ENCODE measurements at regions not wholly inside any gene's neighbourhood (a gene's known extent, or its start where the extent isn't known, plus 50 kb on each side); places are given as distances from the start of the nearest gene placed in this dataset.

- intact Hi-C loops (cut with DNase I; ENCODE audit: low total_unique reads): no loop called here
- DNase-seq (ENCODE audit: low spot score in 2 of 2): no peak
- 86 to 95% methylated on average over 3 of the region's 3 CpGs for WGBS, 2 donors
- TF ChIP-seq POLR2A (IDR thresholded peaks at IDR 0.05): no peak
- TF ChIP-seq CTCF (IDR thresholded peaks at IDR 0.05): no peak
- H3K4me3 ChIP-seq (ENCODE audit: low read depth, poor library complexity, severe bottlenecking): no peak overlapping the region
Observed at GRCh38 chr3:106687905-106688304, 689.3 kb upstream of the CCDC54 start.

- WGBS, 2 donors: 16 to 31% methylated on average over 2 of the region's 2 CpGs
- no peak overlapping the region for H3K4me3 ChIP-seq (ENCODE audit: low read depth, poor library complexity, severe bottlenecking)
- peak; percentile 23 to 80 for DNase-seq (ENCODE audit: low spot score in 2 of 2)
Observed at GRCh38 chr3:106688464-106688863, 688.8 kb upstream of the CCDC54 start.

GRCh38 chr3:106691476-106691875 is 685.8 kb upstream of the CCDC54 start:
- DNase-seq (ENCODE audit: low spot score in 2 of 2): no peak
- WGBS, 2 donors: 72 to 78% methylated on average over 4 of the region's 4 CpGs
- no peak overlapping the region for H3K4me3 ChIP-seq (ENCODE audit: low read depth, poor library complexity, severe bottlenecking)
- intact Hi-C loops (cut with DNase I; ENCODE audit: low total_unique reads): no loop called here
- TF ChIP-seq POLR2A (IDR thresholded peaks at IDR 0.05): no peak
- no peak for TF ChIP-seq CTCF (IDR thresholded peaks at IDR 0.05)

More at GRCh38 chr3:106688464-106688863, 688.8 kb upstream of the CCDC54 start:
- intact Hi-C loops (cut with DNase I; ENCODE audit: low total_unique reads): no loop called here
- TF ChIP-seq CTCF (IDR thresholded peaks at IDR 0.05) (no peak), POLR2A (IDR thresholded peaks at IDR 0.05) (no peak)

- WGBS, 2 donors: 63 to 69% methylated on average over 3 of the region's 3 CpGs
- intact Hi-C loops (cut with DNase I; ENCODE audit: low total_unique reads): no loop called here
- no peak for TF ChIP-seq POLR2A (IDR thresholded peaks at IDR 0.05)
- TF ChIP-seq CTCF (IDR thresholded peaks at IDR 0.05): no peak
- H3K4me3 ChIP-seq (ENCODE audit: low read depth, poor library complexity, severe bottlenecking): no peak overlapping the region
- DNase-seq (ENCODE audit: low spot score in 2 of 2): no peak
Observed at GRCh38 chr3:106692624-106693023, 684.6 kb upstream of the CCDC54 start.

- TF ChIP-seq CTCF (IDR thresholded peaks at IDR 0.05) (no peak), POLR2A (IDR thresholded peaks at IDR 0.05) (no peak)
- intact Hi-C loops (cut with DNase I; ENCODE audit: low total_unique reads): no loop called here
- WGBS, 2 donors: 92 to 94% methylated on average over 5 of the region's 5 CpGs
- DNase-seq (ENCODE audit: low spot score in 2 of 2): no peak
- H3K4me3 ChIP-seq (ENCODE audit: low read depth, poor library complexity, severe bottlenecking): no peak overlapping the region
Observed at GRCh38 chr3:106699122-106699521, 678.1 kb upstream of the CCDC54 start.

GRCh38 chr3:106700981-106701380 is 676.3 kb upstream of the CCDC54 start:
- intact Hi-C loops (cut with DNase I; ENCODE audit: low total_unique reads): no loop called here
- DNase-seq (ENCODE audit: low spot score in 2 of 2): no peak
- 62 to 70% methylated on average over 1 of the region's 1 CpG for WGBS, 2 donors
- TF ChIP-seq CTCF (IDR thresholded peaks at IDR 0.05): no peak
- TF ChIP-seq POLR2A (IDR thresholded peaks at IDR 0.05): no peak
- H3K4me3 ChIP-seq (ENCODE audit: low read depth, poor library complexity, severe bottlenecking): no peak overlapping the region
